AG20443 (cell line): ENCODE measurements at regions not wholly inside any gene's neighbourhood (a gene's known extent, or its start where the extent isn't known, plus 50 kb on each side); places are given as distances from the start of the nearest gene placed in this dataset.

Experiments
- DNase-seq: peaks from one replicate; pipeline ENCODE4 v3.0.0; 2012; ENCODE audit warnings: low spot score, mixed read lengths

DNA sequence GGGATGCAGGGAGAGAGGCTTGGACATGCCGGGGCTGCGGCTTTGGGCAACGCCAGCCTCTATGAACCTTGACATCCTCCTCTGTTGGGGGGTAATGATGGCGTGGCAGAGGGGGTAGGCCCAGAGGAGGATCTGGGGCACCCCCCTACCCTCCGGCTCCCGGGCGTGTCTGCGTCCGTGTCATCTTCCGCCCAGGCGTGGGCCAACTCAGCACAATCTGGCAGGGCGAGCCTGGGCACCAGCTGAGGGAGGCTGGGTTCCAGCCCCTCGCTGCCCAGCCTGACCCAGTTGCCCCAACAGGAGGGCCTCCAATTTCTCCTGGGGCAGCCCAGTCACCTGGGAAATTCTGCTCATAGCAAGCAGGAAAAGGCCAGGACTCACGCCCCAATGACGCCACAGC, 62.9 kb upstream of the IL17B start:
- no peak for DNase-seq

DNA sequence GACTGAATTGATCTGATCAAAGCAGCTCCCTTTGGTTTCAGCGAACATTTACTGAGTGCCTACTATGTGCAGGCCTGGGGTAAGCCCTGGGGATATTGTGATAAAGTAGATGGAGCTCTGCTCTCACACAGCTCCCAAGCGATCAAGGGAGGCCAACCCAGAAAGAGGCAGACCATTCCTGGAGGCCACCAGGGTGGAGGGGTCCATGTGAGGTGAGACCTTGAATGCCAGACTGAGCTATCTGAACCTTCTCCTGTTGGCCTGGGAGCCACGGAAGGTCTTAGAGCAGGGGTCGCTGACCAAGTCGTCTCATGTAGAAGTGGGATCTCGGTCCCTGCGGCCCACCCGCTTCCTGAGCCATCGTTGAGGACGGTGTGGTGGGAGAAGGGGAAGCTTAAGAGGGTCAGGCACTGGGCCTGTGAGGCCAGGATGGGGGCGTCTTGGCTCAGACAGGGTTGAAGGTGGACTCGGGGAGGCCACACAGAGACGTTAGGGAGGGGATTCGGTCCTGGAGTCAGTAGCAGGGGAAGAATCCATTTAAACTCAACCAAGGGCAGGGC, 62.2 kb upstream of the IL17B start:
- DNase-seq: no peak

DNA sequence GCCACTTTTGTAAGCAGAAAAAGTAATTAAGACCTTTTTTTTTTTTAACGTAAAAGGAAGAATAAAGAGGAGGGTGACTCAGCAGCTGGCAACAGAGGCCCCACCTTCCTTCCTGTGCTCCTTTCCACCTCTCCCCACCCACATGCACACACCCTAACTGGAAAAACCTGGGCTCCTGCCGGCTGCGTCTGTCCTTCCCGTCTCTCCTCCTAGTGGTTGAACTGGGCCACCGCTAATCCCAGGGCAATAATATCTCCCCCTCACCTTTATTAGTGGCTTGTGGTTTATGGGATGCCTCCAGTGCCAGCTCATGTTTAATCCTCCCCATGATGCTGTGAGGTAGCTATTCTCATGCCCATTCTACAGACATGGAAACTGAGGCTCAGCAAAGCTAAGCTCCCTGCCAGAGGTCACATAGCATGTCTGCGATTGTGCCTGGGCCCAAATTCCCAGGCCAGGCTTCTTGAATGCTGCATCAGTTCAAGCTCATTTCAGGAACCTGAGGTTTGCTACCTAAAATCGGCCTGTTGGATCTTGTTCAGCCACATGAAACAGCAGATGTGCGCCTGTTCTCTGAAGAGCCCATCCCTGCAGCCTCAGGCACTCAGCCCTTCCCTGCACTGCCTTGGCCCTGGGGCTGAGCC, 60.9 kb upstream of the IL17B start:
- DNase-seq: no peak

DNA sequence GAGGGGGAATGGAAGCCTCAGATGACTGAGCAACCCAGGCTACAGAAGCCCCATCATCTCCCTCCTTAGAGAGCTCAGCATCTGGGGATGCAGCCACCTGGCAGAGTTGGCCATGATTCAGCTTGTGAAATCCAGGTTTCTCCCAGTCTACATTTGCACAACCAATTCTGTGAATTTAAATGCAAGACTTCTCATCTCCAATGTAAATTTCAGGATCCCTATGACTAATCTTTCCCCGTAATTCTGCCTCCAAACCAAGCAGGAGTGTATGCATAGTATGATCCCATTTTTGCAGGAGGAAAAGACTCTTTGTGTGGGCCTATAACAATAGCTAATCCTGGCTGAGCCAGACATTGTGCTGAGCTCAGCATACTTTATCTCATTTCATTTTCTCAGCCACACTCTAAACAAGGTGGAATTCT, 59.6 kb upstream of the IL17B start:
- DNase-seq: no peak

DNA sequence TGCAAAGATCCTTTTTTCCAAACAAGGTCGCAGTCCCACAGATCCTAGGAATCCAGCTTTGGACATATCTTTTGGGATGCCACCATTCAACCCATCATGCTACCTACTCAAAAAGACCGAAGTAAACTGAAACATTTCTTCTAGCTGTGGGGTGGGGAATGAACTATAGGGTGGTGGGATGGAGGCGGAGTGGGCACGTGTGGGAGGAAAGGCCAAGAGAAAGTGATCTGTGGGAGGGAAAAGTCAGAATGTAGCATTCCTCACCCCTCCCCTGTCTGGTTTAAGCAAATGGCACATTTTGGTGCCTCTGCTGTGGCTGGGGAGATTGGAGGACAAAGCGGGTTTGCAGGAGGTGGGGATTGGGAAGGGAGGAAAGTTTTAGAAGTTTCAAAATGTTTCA, 59.2 kb upstream of the IL17B start:
- no peak for DNase-seq

DNA sequence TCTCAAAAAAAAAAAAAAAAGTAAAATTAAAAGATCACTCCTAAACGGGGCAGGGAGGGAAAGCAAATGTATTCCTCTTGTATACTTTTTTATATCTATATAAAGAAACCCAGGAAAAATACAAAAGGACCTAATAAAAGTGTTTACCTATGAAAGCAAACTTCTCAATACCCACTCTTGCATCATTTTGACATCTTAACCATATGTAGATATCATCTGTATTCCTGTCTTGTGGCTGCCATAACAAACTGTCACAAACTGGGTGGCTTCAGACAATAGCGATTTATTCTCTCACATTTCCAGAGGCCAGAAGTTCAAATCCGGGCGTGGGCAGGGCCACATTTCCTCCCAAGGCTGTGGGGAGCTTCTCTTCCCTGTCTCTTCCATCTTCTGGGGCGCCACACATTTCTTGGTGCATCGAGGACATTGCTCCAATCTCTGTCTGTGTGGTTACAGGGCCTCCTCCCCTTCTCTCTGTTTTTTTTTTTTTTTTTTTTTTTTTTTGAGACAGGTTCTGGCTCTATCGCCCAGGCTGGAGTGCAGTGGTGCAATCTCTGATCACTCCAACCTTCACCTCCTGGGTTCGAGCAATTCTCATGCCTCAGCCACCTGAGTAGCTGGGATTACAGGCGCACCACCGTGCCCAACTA, 58.4 kb upstream of the IL17B start:
- no peak for DNase-seq

DNA sequence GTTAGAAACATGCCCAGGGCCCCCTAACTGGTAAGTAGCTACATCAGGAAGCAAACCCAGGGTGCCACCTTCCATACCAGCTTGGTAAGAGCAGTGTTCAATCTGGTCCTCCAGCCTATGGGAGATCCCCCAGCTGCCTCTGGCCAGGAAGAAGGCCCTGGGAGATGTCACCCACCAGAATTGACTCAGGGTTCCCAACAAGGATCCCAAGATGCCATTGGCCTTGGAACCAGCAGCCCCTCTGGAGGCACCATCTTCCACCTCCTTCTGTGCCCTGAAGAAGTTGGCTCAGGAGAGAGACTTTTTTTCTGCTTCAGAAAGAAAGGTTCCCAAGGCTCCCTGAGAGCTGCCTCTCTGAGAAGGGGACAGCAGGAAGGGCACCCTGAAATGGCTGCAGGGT, 56.6 kb upstream of the IL17B start:
- no peak for DNase-seq

DNA sequence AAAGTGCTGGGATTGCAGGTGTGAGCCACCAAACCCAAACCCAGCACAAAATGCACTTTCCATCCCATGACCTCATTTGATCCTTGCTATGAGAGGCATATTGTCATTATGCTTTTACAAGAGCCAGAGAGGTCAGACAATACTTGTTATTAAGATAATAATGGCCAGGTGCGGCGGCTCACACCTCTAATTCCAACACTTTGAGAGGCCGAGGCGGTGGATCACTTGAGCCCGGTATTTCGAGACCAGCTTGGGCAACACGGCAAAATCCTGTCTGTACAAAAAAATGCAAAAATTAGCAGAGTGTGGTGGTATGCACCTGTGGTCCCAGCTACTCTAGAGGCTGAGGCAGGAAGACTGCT, 55.9 kb upstream of the IL17B start:
- no peak for DNase-seq

DNA sequence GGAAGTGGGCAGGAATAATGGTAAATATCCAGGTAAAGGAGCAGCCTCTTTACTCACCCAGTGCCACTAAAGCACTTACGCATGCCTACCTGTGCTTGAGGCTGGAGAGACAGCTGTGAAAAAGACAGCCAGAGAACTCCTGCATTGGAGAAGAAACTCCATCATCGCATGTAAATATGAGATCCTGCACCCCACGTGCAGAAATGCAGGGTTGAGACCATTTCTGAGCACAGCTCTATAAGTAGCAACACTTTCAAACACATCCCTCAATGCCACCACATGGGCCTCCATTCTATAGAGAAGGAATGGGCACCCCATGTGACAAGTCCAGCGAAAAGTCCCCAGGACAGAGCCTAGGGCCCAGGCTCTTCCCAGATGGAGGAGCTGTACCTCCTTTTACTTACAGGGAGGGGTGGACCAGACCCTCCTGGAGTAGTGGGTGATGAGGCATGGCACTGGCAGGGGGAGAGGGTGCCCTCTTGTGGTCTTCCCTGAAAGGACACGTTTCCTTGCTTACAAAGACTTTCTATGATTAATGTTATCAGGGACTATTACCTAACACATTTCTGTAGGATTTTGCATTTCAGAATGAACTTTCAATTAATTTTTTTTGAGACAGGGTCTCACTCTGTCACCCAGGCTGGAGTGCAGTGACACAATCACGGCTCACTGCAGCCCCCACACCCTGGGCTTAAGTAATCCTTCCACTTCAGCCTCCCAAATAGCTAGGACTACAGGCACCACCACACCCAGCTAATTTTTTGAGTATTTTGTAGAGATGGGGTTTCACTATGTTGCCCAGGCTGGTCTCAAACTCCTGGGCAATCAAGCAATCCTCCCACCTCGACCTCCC, 55.3 kb upstream of the IL17B start:
- peak; percentile 82 for DNase-seq

DNA sequence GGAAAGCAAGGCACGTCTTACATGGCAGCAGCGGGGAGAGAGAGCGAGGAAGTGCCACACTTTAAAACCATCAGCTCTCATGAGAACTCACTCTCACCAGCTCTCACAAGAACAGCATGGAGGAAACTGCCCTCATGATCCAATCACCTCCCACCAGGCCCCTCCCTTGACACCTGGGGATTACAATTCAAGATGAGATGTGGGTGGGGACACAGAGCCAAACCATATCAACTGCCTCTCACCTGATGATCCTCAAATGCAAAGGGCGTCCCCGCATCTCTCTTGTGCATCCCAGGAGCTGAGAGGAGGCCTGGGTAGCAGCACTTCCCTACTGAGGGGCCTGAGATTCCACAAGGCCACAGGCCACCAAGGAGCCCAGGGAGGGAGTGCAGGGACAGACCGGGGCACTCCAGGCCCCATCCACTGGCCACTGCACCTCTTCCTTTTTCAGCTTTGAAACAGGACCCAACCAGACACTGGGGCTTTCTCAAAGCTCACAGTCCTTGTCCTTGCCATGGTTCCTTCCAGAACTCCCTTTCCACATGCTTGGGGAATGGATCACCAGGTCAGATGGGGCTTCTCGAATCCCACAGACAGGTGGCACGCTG, 54.5 kb upstream of the IL17B start:
- DNase-seq: peak; percentile 46

DNA sequence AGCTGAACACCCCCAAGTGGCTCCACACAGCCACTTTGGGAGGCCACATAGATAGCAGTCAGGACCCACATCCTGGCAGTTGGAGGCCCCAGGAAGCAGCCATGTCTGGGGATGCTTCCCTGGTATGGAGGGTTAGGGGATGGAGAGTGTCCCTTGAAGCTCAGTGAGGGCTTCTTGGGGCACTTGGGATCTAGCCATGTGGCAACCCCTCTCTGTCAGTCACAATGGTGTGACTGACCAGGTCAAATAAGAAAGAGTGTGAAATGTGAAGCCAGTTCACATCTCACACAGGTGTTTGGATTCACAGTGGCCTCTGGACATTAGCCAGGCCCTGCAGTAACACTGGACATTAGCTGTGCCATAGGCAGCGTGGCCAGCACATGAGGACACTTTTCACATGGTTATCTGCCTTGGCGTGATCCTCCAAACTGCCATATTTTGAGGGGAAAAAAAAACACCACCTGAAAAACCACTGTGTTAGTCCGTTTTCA, 53.9 kb upstream of the IL17B start:
- no peak for DNase-seq

DNA sequence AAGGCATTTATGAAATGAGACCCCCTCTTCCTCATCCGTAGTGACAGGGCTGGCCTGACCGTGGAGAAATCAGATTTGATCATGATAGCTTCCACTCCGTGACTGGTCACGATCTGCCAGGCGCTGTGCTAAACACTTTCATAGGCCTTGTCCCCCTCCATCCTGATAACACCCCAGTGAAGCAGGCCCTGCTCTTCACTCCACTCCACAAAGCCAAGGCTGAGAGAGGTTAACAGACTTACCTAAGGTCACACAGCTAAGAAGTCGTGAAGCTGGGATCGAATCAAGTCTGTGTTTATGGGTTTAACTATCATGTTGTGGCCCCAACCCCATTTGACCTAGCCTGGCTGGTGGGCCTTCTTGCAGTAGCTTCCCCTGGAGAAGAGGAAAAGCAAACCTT, 53.3 kb upstream of the IL17B start:
- no peak for DNase-seq

DNA sequence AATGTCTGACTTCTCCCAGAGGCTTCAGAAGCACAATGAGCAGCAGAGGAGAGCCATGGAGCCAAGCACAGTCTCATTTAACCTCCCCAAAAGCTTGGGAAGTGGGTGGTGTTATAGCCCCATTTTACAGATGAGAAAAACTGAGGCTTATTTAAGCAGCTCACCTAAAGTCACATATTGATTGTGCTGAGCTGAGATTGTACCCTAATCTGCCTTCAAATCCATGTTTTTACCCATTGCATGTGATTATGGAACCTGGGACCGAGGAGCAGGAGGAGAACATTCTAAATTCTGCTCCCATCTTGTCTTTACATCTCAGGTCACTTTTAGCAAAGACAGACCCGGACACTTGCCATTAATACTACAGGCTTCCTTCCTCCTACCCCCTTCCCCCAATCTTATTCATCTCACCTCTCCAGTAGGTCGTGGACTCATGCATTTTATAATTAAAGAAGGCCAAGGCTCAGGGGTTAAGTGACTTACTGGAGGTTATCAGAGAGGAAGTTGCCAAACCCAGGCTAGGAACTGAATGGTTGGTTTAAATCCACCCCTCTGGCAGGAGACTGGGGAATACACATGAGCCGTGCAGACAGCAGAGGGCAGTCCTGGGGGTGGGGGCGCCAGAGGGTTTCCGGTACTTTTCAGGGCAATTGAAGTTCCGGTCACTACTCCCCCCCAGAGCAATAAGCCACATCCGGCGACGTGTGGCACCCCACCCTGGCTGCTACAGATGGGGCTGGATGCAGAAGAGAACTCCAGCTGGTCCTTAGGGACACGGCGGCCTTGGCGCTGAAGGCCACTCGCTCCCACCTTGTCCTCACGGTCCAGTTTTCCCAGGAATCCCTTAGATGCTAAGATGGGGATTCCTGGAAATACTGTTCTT, 51.0 kb upstream of the IL17B start:
- DNase-seq: no peak
